H1 (cell line): ENCODE measurements at regions not wholly inside any gene's neighbourhood (a gene's known extent, or its start where the extent isn't known, plus 50 kb on each side); places are given as distances from the start of the nearest gene placed in this dataset.

Source experiments
- CTCF ChIA-PET: fragments of 300-600 bp; sonication (Branson Sonifier 250); formaldehyde crosslinking; loops from one replicate; lab custom pipeline; 2021; ENCODE audit not compliant: partially characterized antibody; lab: Charles Lee
- POLR2A ChIA-PET: fragments of 300-600 bp; sonication (Branson Sonifier 250); formaldehyde crosslinking; loops from one replicate; lab custom pipeline; 2021; ENCODE audit warnings: inconsistent platforms; ENCODE audit not compliant: partially characterized antibody; lab: Charles Lee
- DNase-seq, 2 experiments: peaks; one replicate each; pipeline versions ENCODE4 v3.0.0 to v3.0.0-alpha.2; 2010 to 2022; ENCODE audit warnings: low spot score in 2 of 2, low read depth in 1 of 2, mixed read lengths in 1 of 2
- FAIRE-seq: peaks from 2 replicates; lab custom pipeline; 2011; peaks lifted over from hg19 to GRCh38; lab: Jason Lieb, UNC
- H2AFZ ChIP-seq: 2 replicates; pipeline ENCODE4 v1.8.1; 2012; ENCODE audit warnings: low read length, inconsistent platforms
- H2AK5ac ChIP-seq: 2 replicates; pipeline ENCODE4 v1.6.1; 2013; ENCODE audit warnings: low read depth, low read length
- H2BK120ac ChIP-seq: replicated peaks from 2 replicates; pipeline ENCODE3; 2013; ENCODE audit warnings: low read depth, low read length, inconsistent platforms
- H2BK12ac ChIP-seq: 2 replicates; pipeline ENCODE4 v1.6.1; 2013; ENCODE audit warnings: low read depth, low read length
- H2BK15ac ChIP-seq: 2 replicates; pipeline ENCODE4 v1.6.1; 2013; ENCODE audit warnings: low read length
- H2BK20ac ChIP-seq: 2 replicates; pipeline ENCODE4 v1.6.1; 2013; ENCODE audit warnings: low read length
- H2BK5ac ChIP-seq: 2 replicates; pipeline ENCODE4 v1.6.1; 2013; ENCODE audit warnings: low read depth, low read length
- H3K14ac ChIP-seq: 2 replicates; pipeline ENCODE4 v1.6.1; 2013; ENCODE audit warnings: inconsistent platforms; ENCODE audit not compliant: insufficient read length
- H3K18ac ChIP-seq: 2 replicates; pipeline ENCODE4 v1.6.1; 2013; ENCODE audit warnings: low read length; ENCODE audit errors: extremely low read depth
- H3K23ac ChIP-seq: 2 replicates; pipeline ENCODE4 v1.6.1; 2013; ENCODE audit warnings: inconsistent platforms; ENCODE audit not compliant: insufficient read length
- H3K23me2 ChIP-seq: 2 replicates; pipeline ENCODE4 v1.6.1; 2013; ENCODE audit warnings: low read depth, low read length
- H3K27ac ChIP-seq: 2 replicates; pipeline ENCODE4 v1.6.1; 2011; ENCODE audit warnings: low read depth, low read length, inconsistent platforms
- H3K27me3 ChIP-seq, 4 experiments: replicated peaks in 1 of 4; 1 replicate in 1 of 4; 2 replicates in 3 of 4; pipeline versions ENCODE4 v1.6.1 to v1.8.1; 2011 to 2013; ENCODE audit warnings: low read length in 3 of 4, mild to moderate bottlenecking in 3 of 4, inconsistent platforms in 2 of 4, mixed read lengths in 2 of 4, moderate library complexity in 1 of 4; ENCODE audit not compliant: control insufficient read depth in 3 of 4, insufficient read depth in 3 of 4; ENCODE audit errors: extremely low read depth in 1 of 4
- H3K36me3 ChIP-seq, 4 experiments: 2 replicates each; pipeline versions ENCODE4 v1.6.1 to v1.8.1; 2011 to 2013; ENCODE audit warnings: mild to moderate bottlenecking in 4 of 4, low read length in 3 of 4, moderate library complexity in 2 of 4, control low read depth in 1 of 4, inconsistent platforms in 1 of 4; ENCODE audit not compliant: insufficient read depth in 4 of 4, control insufficient read depth in 2 of 4
- H3K4ac ChIP-seq: replicated peaks from 2 replicates; pipeline ENCODE3; 2013; ENCODE audit warnings: low read length, low read depth, mixed read lengths, inconsistent platforms; ENCODE audit not compliant: insufficient read length
- H3K4me1 ChIP-seq, 4 experiments: replicated peaks in 1 of 4; 1 replicate in 1 of 4; 2 replicates in 3 of 4; pipeline versions ENCODE4 v1.6.1 to v1.8.1; 2011 to 2013; ENCODE audit warnings: low read length in 3 of 4, inconsistent platforms in 2 of 4, mixed read lengths in 1 of 4; ENCODE audit not compliant: insufficient read depth in 4 of 4, control insufficient read depth in 3 of 4
- H3K4me2 ChIP-seq, 2 experiments: 2 replicates each; pipeline versions ENCODE4 v1.6.1 to v1.8.1; 2011 to 2013; ENCODE audit warnings: low read depth in 2 of 2, low read length in 2 of 2, control low read depth in 1 of 2, inconsistent platforms in 1 of 2, mild to moderate bottlenecking in 1 of 2; ENCODE audit not compliant: insufficient read depth in 1 of 2
- H3K4me3 ChIP-seq, 4 experiments: fragments of 200-600, 300-600 bp in 1 of 4; sonication (generic), shearing (Covaris generic), sonication (Bioruptor Twin) in 1 of 4; 2 replicates each; pipeline versions ENCODE4 v1.5.1 to v1.8.1; 2011 to 2016; ENCODE audit warnings: low read length in 4 of 4, low read depth in 3 of 4, control low read depth in 2 of 4, inconsistent platforms in 2 of 4, mild to moderate bottlenecking in 2 of 4, mixed read lengths in 1 of 4, moderate library complexity in 1 of 4; ENCODE audit not compliant: insufficient read depth in 2 of 4; ENCODE audit errors: extremely low read depth in 1 of 4
- H3K56ac ChIP-seq: replicated peaks from 2 replicates; pipeline ENCODE3; 2013; ENCODE audit warnings: low read depth, mild to moderate bottlenecking, mixed read lengths, low read length, inconsistent platforms; ENCODE audit not compliant: insufficient read length
- H3K79me1 ChIP-seq: 2 replicates; pipeline ENCODE4 v1.6.1; 2013; ENCODE audit warnings: low read depth, low read length, control low read depth
- H3K79me2 ChIP-seq, 2 experiments: 2 replicates each; pipeline versions ENCODE4 v1.6.1 to v1.8.1; 2012 to 2013; ENCODE audit warnings: low read length in 2 of 2, mild to moderate bottlenecking in 2 of 2, inconsistent platforms in 1 of 2; ENCODE audit not compliant: insufficient read depth in 2 of 2, control insufficient read depth in 1 of 2
- H3K9ac ChIP-seq, 4 experiments: replicated peaks in 1 of 4; 1 replicate in 1 of 4; 2 replicates in 3 of 4; pipeline versions ENCODE4 v1.6.1 to v1.8.1; 2011 to 2013; ENCODE audit warnings: low read depth in 3 of 4, low read length in 3 of 4, control low read depth in 2 of 4, mild to moderate bottlenecking in 2 of 4, moderate library complexity in 2 of 4, inconsistent platforms in 1 of 4; ENCODE audit errors: extremely low read depth in 1 of 4
- H3K9me3 ChIP-seq, 2 experiments: 2 replicates each; pipeline versions ENCODE4 v1.6.1 to v1.8.1; 2012 to 2013; ENCODE audit warnings: mild to moderate bottlenecking in 2 of 2, moderate library complexity in 2 of 2, control low read depth in 1 of 2, inconsistent platforms in 1 of 2, low read depth in 1 of 2, low read length in 1 of 2, mixed read lengths in 1 of 2; ENCODE audit not compliant: insufficient read depth in 2 of 2
- H4K20me1 ChIP-seq, 2 experiments: replicated peaks in 1 of 2; 2 replicates each; pipeline versions ENCODE3 to v1.8.1; 2011 to 2013; ENCODE audit warnings: inconsistent platforms in 2 of 2, low read length in 2 of 2, mild to moderate bottlenecking in 1 of 2; ENCODE audit not compliant: insufficient read depth in 2 of 2, control insufficient read depth in 1 of 2
- H4K5ac ChIP-seq: 2 replicates; pipeline ENCODE4 v1.6.1; 2013; ENCODE audit warnings: low read length, low read depth, mixed read lengths, inconsistent platforms; ENCODE audit not compliant: insufficient read length
- H4K8ac ChIP-seq: 2 replicates; pipeline ENCODE4 v1.8.0; 2013; ENCODE audit warnings: mild to moderate bottlenecking, moderate library complexity, low read length, inconsistent platforms; ENCODE audit not compliant: insufficient read depth; ENCODE audit errors: extremely low read depth
- H4K91ac ChIP-seq: replicated peaks from 2 replicates; pipeline ENCODE3; 2013; ENCODE audit warnings: low read length, mixed read lengths, inconsistent platforms; ENCODE audit not compliant: insufficient read length
- BCL11A ChIP-seq, 2 experiments: IDR thresholded peaks; one replicate each; pipeline ENCODE4 v1.6.1; 2011; ENCODE audit warnings: low read depth in 2 of 2, low read length in 2 of 2, mild to moderate bottlenecking in 2 of 2
- CBX8 ChIP-seq: fragments of 300-800, 300-1000 bp; sonication (generic); IDR thresholded peaks from 2 replicates; pipeline ENCODE4 v1.7.1; 2016; ENCODE audit warnings: low read depth, low read length, borderline replicate concordance
- JUN ChIP-seq: IDR thresholded peaks from 2 replicates; pipeline ENCODE4 v1.6.1; 2011; ENCODE audit warnings: low read depth, mild to moderate bottlenecking, improper control_type of control experiment, low read length
- RAD21 ChIP-seq, 2 experiments: IDR thresholded peaks in 1 of 2; conservative IDR thresholded peaks in 1 of 2; 2 replicates each; pipeline ENCODE4 v1.6.1; 2011; ENCODE audit warnings: low read depth in 2 of 2, low read length in 2 of 2, improper control_type of control experiment in 1 of 2, inconsistent platforms in 1 of 2, mild to moderate bottlenecking in 1 of 2, moderate library complexity in 1 of 2
- RXRA ChIP-seq: IDR thresholded peaks from 2 replicates; pipeline ENCODE4 v1.6.1; 2011; ENCODE audit warnings: low read depth, mild to moderate bottlenecking, low read length, moderate library complexity; ENCODE audit not compliant: insufficient read depth
- SP4 ChIP-seq: IDR thresholded peaks from 2 replicates; pipeline ENCODE4 v1.6.1; 2012; ENCODE audit warnings: low read length, inconsistent platforms
- TCF12 ChIP-seq: IDR thresholded peaks from 2 replicates; pipeline ENCODE4 v1.6.1; 2011; ENCODE audit warnings: low read depth, mild to moderate bottlenecking, low read length
- ZNF274 ChIP-seq: IDR thresholded peaks from 2 replicates; pipeline ENCODE4 v1.7.0; 2012; ENCODE audit warnings: low read length, borderline replicate concordance; ENCODE audit errors: extremely low read depth
- WGBS, 2 experiments: shearing (Covaris generic) in 1 of 2; methylation state at CpG; one replicate each; pipeline versions ENCODE4 v1.1.6 to v1.1.7; 2013 to 2015; ENCODE audit warnings: low lambda C conversion rate in 2 of 2, mixed read lengths in 2 of 2, inconsistent platforms in 1 of 2, low coverage in 1 of 2, missing lambda C conversion rate in 1 of 2; ENCODE audit not compliant: insufficient replicate concordance in 2 of 2, insufficient coverage in 1 of 2, insufficient read length in 1 of 2; ENCODE audit errors: extremely low coverage in 1 of 2, missing lambda C conversion rate in 1 of 2; 5-methylcytosine and 5-hydroxymethylcytosine counted together
- TF ChIP-seq, protein P1 (sequence below), 3 experiments: IDR thresholded peaks; 1 replicate in 2 of 3; 2 replicates in 1 of 3; pipeline versions ENCODE4 v1.5.1 to v1.6.1; 2011; ENCODE audit warnings: low read length in 3 of 3, mild to moderate bottlenecking in 3 of 3, inconsistent platforms in 2 of 3, low read depth in 1 of 3, moderate library complexity in 1 of 3; ENCODE audit not compliant: insufficient read depth in 1 of 3; ENCODE audit errors: control extremely low read depth in 1 of 3
- TF ChIP-seq, protein P2 (sequence below): IDR thresholded peaks from 2 replicates; pipeline ENCODE4 v1.6.1; 2011; ENCODE audit warnings: low read depth, mild to moderate bottlenecking, low read length; ENCODE audit not compliant: insufficient read depth
- TF ChIP-seq, protein P3 (sequence below): IDR thresholded peaks from 2 replicates; pipeline ENCODE4 v1.6.1; 2012; ENCODE audit warnings: inconsistent platforms

DNA sequence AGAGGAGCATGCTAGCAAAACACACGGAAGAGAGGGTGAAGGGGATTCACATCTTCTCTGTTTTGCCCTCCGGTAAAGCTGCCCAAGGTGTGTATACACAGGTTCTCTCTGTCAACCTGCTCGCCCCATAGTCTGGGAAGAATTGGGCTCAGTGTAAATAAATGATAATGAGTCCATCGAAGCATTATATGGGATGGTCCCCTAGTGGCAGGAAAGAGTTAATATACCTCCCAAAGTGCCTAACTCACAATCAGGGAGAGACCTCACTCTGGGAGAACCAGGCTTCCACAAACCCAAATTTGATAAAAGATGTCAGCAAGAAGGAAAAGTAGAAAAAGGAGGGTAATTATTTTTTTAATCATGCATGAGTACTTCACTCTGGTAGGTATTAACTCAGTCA, 262.2 kb upstream of the ZNF521 start:
- H3K23me2 ChIP-seq, result no peaks in the 10 kb centered on the region
- no peaks in the 10 kb centered on the region; a peak in 1 of 7 replicates for H3K4me1 ChIP-seq
- H3K23ac ChIP-seq, result no peak overlapping the region
- no peak overlapping the region for H2BK15ac ChIP-seq
- no peaks in the 10 kb centered on the region for H4K20me1 ChIP-seq
- DNase-seq (no peak), FAIRE-seq (peak; percentile 13)
- no peak overlapping the region for H3K9ac ChIP-seq
- H3K27ac ChIP-seq, result no peak overlapping the region
- no peak overlapping the region for H4K91ac ChIP-seq
- no peak overlapping the region for H2BK20ac ChIP-seq
- no peak overlapping the region for H3K56ac ChIP-seq
- H3K14ac ChIP-seq, result no peak overlapping the region
- H3K36me3 ChIP-seq, result no peaks in the 10 kb centered on the region
- no peak overlapping the region for H2BK12ac ChIP-seq
- CTCF ChIA-PET, result no interaction called here
- no peaks in the 10 kb centered on the region for H3K27me3 ChIP-seq
- H4K5ac ChIP-seq, result no peak overlapping the region
- no peaks in the 10 kb centered on the region for H3K9me3 ChIP-seq
- no peak overlapping the region for H2BK120ac ChIP-seq
- H3K79me2 ChIP-seq, result no peaks in the 10 kb centered on the region
- no peaks in the 10 kb centered on the region; the same call in 1 of the 2 replicates for H3K79me1 ChIP-seq
- H4K8ac ChIP-seq, result no peak overlapping the region
- 87% methylated on average over 4 of the region's 4 CpGs; no CpG with 5 or more reads in 1 of the 2 experiments for WGBS, 2 experiments
- no peak overlapping the region for H2BK5ac ChIP-seq
- no peak overlapping the region for H2AFZ ChIP-seq
- H3K4me3 ChIP-seq, result no peak overlapping the region
- no peak overlapping the region for H3K4me2 ChIP-seq
- H3K18ac ChIP-seq, result no peak overlapping the region
- no peak overlapping the region for H3K4ac ChIP-seq
- H2AK5ac ChIP-seq, result no peak overlapping the region
- POLR2A ChIA-PET, result no interaction called here
- TF ChIP-seq, protein P1, sequence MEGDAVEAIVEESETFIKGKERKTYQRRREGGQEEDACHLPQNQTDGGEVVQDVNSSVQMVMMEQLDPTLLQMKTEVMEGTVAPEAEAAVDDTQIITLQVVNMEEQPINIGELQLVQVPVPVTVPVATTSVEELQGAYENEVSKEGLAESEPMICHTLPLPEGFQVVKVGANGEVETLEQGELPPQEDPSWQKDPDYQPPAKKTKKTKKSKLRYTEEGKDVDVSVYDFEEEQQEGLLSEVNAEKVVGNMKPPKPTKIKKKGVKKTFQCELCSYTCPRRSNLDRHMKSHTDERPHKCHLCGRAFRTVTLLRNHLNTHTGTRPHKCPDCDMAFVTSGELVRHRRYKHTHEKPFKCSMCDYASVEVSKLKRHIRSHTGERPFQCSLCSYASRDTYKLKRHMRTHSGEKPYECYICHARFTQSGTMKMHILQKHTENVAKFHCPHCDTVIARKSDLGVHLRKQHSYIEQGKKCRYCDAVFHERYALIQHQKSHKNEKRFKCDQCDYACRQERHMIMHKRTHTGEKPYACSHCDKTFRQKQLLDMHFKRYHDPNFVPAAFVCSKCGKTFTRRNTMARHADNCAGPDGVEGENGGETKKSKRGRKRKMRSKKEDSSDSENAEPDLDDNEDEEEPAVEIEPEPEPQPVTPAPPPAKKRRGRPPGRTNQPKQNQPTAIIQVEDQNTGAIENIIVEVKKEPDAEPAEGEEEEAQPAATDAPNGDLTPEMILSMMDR (IDR thresholded peaks at IDR 0.05; ENCODE audit: control extremely low read depth in 1 of 3, insufficient read depth in 1 of 3, low read depth in 1 of 3, low read length in 3 of 3), result peak in 1 of 3 experiments; percentile 46; a peak in 1 of 4 replicates
- TF ChIP-seq, protein P2, sequence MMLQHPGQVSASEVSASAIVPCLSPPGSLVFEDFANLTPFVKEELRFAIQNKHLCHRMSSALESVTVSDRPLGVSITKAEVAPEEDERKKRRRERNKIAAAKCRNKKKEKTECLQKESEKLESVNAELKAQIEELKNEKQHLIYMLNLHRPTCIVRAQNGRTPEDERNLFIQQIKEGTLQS, result no peak
- TF ChIP-seq CBX8, result no peak
- TF ChIP-seq RXRA, result no peak
- TF ChIP-seq ZNF274, result no peak
- no peak for TF ChIP-seq SP4
- peak; percentile 27 to 36; a peak in 3 of 4 replicates for TF ChIP-seq RAD21 (IDR thresholded peaks at IDR 0.05 in 1 of 2, conservative IDR thresholded peaks at IDR 0.05 in 1 of 2; ENCODE audit: low read depth in 2 of 2, low read length in 2 of 2)
- TF ChIP-seq JUN, result no peak
- no peak for TF ChIP-seq BCL11A (IDR thresholded peaks at IDR 0.05; ENCODE audit: low read depth in 2 of 2, low read length in 2 of 2)
- no peak for TF ChIP-seq TCF12
- TF ChIP-seq, protein P3, sequence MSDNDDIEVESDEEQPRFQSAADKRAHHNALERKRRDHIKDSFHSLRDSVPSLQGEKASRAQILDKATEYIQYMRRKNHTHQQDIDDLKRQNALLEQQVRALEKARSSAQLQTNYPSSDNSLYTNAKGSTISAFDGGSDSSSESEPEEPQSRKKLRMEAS, result no peak
